Smooth muscle cell (in vitro differentiated cells): ENCODE measurements at regions not wholly inside any gene's neighbourhood (a gene's known extent, or its start where the extent isn't known, plus 50 kb on each side); places are given as distances from the start of the nearest gene placed in this dataset.

ENCODE experiments used
- DNase-seq: peaks from one replicate; lab custom pipeline; 2025; ENCODE audit not compliant: unreplicated experiment; lab: John Stamatoyannopoulos, UW
- H2AFZ ChIP-seq: fragments of 200-600 bp; sonication (generic); 2 replicates; pipeline ENCODE4 v1.6.0; 2016; ENCODE audit warnings: antibody characterized with exemption, low read depth, mild to moderate bottlenecking
- H3F3A ChIP-seq: fragments of 200-600 bp; sonication (generic); 2 replicates; pipeline ENCODE4 v1.6.0; 2017; ENCODE audit warnings: antibody characterized with exemption, low read depth
- H3K27ac ChIP-seq: fragments of 200-600 bp; sonication (generic); 2 replicates; pipeline ENCODE4 v1.5.1; 2016; ENCODE audit warnings: low read depth, mild to moderate bottlenecking
- H3K27me3 ChIP-seq: fragments of 200-600 bp; sonication (generic); 2 replicates; pipeline ENCODE4 v1.6.1; 2016; ENCODE audit warnings: low read depth, mild to moderate bottlenecking
- H3K36me3 ChIP-seq: fragments of 200-600 bp; sonication (generic); 2 replicates; pipeline ENCODE4 v1.5.1; 2016; ENCODE audit warnings: low read depth
- H3K4me1 ChIP-seq: fragments of 200-600 bp; sonication (generic); 2 replicates; pipeline ENCODE4 v1.5.1; 2016; ENCODE audit warnings: low read depth
- H3K4me2 ChIP-seq: fragments of 200-600 bp; sonication (generic); 2 replicates; pipeline ENCODE4 v1.6.0; 2016; ENCODE audit warnings: mild to moderate bottlenecking
- H3K4me3 ChIP-seq: fragments of 200-600 bp; sonication (generic); 2 replicates; pipeline ENCODE4 v1.5.1; 2016; ENCODE audit warnings: mild to moderate bottlenecking
- H3K79me2 ChIP-seq: fragments of 200-600 bp; sonication (generic); 2 replicates; pipeline ENCODE4 v1.6.0; 2016; ENCODE audit warnings: low read depth, mild to moderate bottlenecking
- H3K9ac ChIP-seq: fragments of 200-600 bp; sonication (generic); 2 replicates; pipeline ENCODE4 v1.6.0; 2016; ENCODE audit warnings: low read depth
- H3K9me3 ChIP-seq: fragments of 200-600 bp; sonication (generic); replicated peaks from 2 replicates; pipeline ENCODE4 v1.5.1; 2016; ENCODE audit warnings: low read depth
- H4K20me1 ChIP-seq: fragments of 200-600 bp; sonication (generic); 2 replicates; pipeline ENCODE4 v1.6.0; 2016; ENCODE audit warnings: low read depth
- CTCF ChIP-seq: fragments of 200-600 bp; sonication (generic); IDR thresholded peaks from 2 replicates; pipeline ENCODE4 v1.5.1; 2017; ENCODE audit warnings: borderline replicate concordance, mild to moderate bottlenecking, antibody characterized with exemption; ENCODE audit not compliant: insufficient read depth, poor library complexity, severe bottlenecking
- WGBS: methylation state at CpG from one replicate; pipeline ENCODE4 v1.1.7; 2016; ENCODE audit warnings: low lambda C conversion rate; 5-methylcytosine and 5-hydroxymethylcytosine counted together

GRCh38 chr15:66622591-66623022 lies 56.8 kb upstream of the LCTL start:
- H3K27ac ChIP-seq = peak overlapping the region; percentile 81

DNA sequence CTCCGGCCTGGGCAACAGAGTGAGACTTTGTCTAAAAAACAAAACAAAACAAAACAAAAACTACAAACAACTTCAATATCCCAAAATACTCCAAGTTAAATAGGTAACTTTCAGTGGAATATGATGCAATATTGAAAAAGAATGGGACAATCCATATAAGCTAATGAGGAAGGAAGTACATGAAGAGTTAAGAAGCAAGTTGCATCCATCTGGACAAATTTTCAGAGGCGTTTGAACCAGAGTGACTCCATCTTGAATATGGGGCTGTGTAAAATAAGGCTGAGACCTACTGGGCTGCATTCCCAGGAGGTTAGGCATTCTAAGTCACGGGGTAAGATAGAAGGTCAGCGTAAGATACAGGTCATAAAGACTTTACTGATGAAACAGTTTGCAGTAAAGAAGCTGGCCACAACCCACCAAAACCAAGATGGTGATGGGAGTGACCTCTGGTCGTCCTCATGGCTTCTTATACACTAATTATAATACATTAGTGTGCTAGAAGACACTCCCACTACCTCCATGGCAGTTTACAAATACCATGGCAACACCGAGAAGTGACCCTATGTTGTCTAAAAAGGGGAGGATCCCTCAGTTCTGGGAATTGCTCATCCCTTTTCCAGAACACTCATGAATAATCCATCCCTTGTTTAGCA lies 58.1 kb upstream of the LCTL start:
- Histone ChIP-seq H4K20me1 (no peaks in the 10 kb centered on the region), H3K9ac (no peak overlapping the region), H3K79me2 (no peaks in the 10 kb centered on the region), H3F3A (peaks cover 21% of the 10 kb centered on the region), H3K9me3 (no peaks in the 10 kb centered on the region), H3K4me2 (peak overlapping the region; percentile 50), H3K27ac (peak overlapping the region; percentile 3), H3K36me3 (no peaks in the 10 kb centered on the region), H3K4me1 (peaks cover 20% of the 10 kb centered on the region), H3K4me3 (no peak overlapping the region), H2AFZ (peak overlapping the region; percentile 11), H3K27me3 (no peaks in the 10 kb centered on the region)
- 49% methylated on average over 6 of the region's 6 CpGs for WGBS
- TF ChIP-seq CTCF = no peak
- DNase-seq = no peak

More at GRCh38 chr15:66622591-66623022, 56.8 kb upstream of the LCTL start:
- TF ChIP-seq CTCF = no peak
- H3K4me1 ChIP-seq = peaks cover 18% of the 10 kb centered on the region
- no peaks in the 10 kb centered on the region for H3K27me3 ChIP-seq
- H3K4me3 ChIP-seq = no peak overlapping the region
- H3K79me2 ChIP-seq = no peaks in the 10 kb centered on the region
- H3K9ac ChIP-seq = peak overlapping the region; percentile 0
- H3F3A ChIP-seq = peaks cover 19% of the 10 kb centered on the region
- DNase-seq = no peak
- H4K20me1 ChIP-seq = no peaks in the 10 kb centered on the region
- H3K36me3 ChIP-seq = no peaks in the 10 kb centered on the region
- H2AFZ ChIP-seq = peak overlapping the region; percentile 34
- peak overlapping the region; percentile 84 for H3K4me2 ChIP-seq
- H3K9me3 ChIP-seq = no peaks in the 10 kb centered on the region
- 26% methylated on average over 5 of the region's 5 CpGs for WGBS

GRCh38 chr15:66625531-66625930 lies 59.7 kb upstream of the LCTL start:
- no peaks in the 10 kb centered on the region for H3K27me3 ChIP-seq
- H3K27ac ChIP-seq = peak overlapping the region; percentile 51
- no peaks in the 10 kb centered on the region for H4K20me1 ChIP-seq
- no peak overlapping the region for H3K4me2 ChIP-seq
- no peak for DNase-seq
- peak overlapping the region; percentile 44 for H2AFZ ChIP-seq
- H3K36me3 ChIP-seq = no peaks in the 10 kb centered on the region
- no peak overlapping the region for H3K9ac ChIP-seq
- TF ChIP-seq CTCF = no peak
- WGBS = 68% methylated on average over 1 of the region's 1 CpG
- no peaks in the 10 kb centered on the region for H3K79me2 ChIP-seq
- no peak overlapping the region for H3K4me3 ChIP-seq
- H3F3A ChIP-seq = peaks cover 28% of the 10 kb centered on the region
- no peaks in the 10 kb centered on the region for H3K9me3 ChIP-seq
- peaks cover 33% of the 10 kb centered on the region for H3K4me1 ChIP-seq

DNA sequence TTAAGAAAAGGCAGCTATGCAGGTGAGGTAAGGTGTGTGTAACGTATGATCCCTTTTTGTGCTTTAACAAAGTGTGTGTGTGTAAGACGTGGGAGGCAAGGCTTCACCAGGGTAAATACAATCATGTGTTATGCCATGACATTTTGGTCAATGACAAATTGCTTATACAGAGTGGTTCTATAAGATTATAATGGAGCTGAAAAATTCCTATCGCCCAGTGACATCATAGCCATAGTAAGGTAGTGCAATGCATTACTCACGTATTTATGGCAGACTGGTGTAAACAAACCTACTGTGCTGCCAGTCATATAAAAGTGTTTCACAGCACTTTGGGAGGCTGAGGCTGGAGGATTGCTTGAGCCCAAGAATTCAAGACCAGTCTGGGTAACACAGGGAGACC lies 60.2 kb upstream of the LCTL start:
- TF ChIP-seq CTCF = no peak
- no peak overlapping the region for H3K4me2 ChIP-seq
- H4K20me1 ChIP-seq = no peaks in the 10 kb centered on the region
- no peaks in the 10 kb centered on the region for H3K27me3 ChIP-seq
- peaks cover 37% of the 10 kb centered on the region for H3K4me1 ChIP-seq
- no peaks in the 10 kb centered on the region for H3K9me3 ChIP-seq
- peak overlapping the region; percentile 44 for H2AFZ ChIP-seq
- WGBS = 83% methylated on average over 4 of the region's 4 CpGs
- peak overlapping the region; percentile 71 for H3K27ac ChIP-seq
- H3K4me3 ChIP-seq = no peak overlapping the region
- H3K79me2 ChIP-seq = no peaks in the 10 kb centered on the region
- peaks cover 26% of the 10 kb centered on the region for H3F3A ChIP-seq
- H3K36me3 ChIP-seq = no peaks in the 10 kb centered on the region
- DNase-seq = no peak
- H3K9ac ChIP-seq = no peak overlapping the region
